Glutamatergic neuron (in vitro differentiated cells): ENCODE measurements at regions not wholly inside any gene's neighbourhood (a gene's known extent, or its start where the extent isn't known, plus 50 kb on each side); places are given as distances from the start of the nearest gene placed in this dataset. TPM values are rescaled to one million over a fixed set of nuclear protein-coding genes. Genes with fewer than 3 reads are reported as not detected.

Experiments used
- DNase-seq: peaks from one replicate; pipeline ENCODE4 v3.0.0; 2022
- H3K27ac Mint-ChIP-seq: one replicate; pipeline ENCODE4 v1.8.0; 2020; ENCODE audit warnings: mild to moderate bottlenecking, mixed read lengths, inconsistent platforms; ENCODE audit not compliant: unreplicated experiment
- H3K27me3 Mint-ChIP-seq: one replicate; pipeline ENCODE4 v1.8.0; 2020; ENCODE audit warnings: mild to moderate bottlenecking, moderate library complexity, mixed read lengths, inconsistent platforms; ENCODE audit not compliant: unreplicated experiment
- H3K36me3 Mint-ChIP-seq: one replicate; pipeline ENCODE4 v1.8.0; 2020; ENCODE audit warnings: mild to moderate bottlenecking, mixed read lengths, inconsistent platforms; ENCODE audit not compliant: unreplicated experiment
- H3K4me1 Mint-ChIP-seq: one replicate; pipeline ENCODE4 v1.8.0; 2020; ENCODE audit warnings: mild to moderate bottlenecking, low read depth, mixed read lengths, inconsistent platforms; ENCODE audit not compliant: unreplicated experiment
- H3K4me3 Mint-ChIP-seq: one replicate; pipeline ENCODE4 v1.8.0; 2020; ENCODE audit warnings: mild to moderate bottlenecking, mixed read lengths, inconsistent platforms; ENCODE audit not compliant: unreplicated experiment
- H3K9me3 Mint-ChIP-seq: one replicate; pipeline ENCODE4 v1.8.0; 2020; ENCODE audit warnings: mild to moderate bottlenecking, moderate library complexity, mixed read lengths, inconsistent platforms; ENCODE audit not compliant: unreplicated experiment
- microRNA-seq: library from miRNA; unstranded; fragments of <30 nt; microRNA quantifications from one replicate; pipeline ENCODE4, GENCODE V29; 2020; ENCODE audit not compliant: unreplicated experiment
- TF ChIP-seq, protein P1 (sequence below): fragments of 200-600 bp; sonication (generic); IDR thresholded peaks from one replicate; pipeline ENCODE4 v1.5.0; 2021; ENCODE audit not compliant: partially characterized antibody, unreplicated experiment

DNA sequence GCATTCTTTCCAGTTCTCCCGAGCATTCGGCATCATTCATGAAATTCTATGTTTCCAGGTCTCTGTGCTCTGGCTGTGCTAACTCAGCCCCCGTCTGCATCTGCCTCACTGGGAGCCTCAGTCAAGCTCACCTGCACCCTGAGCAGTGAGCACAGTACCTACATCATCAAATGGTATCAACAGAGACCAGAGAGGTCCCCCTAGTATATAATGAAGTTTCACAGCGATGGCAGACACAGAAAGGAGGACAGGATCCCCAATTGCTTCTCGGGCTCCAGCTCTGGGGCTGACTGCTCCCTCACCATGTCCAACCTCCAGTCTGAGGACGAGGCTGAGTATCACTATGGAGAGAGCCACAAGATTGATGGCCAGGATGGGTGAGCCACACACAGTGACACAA lies 52.8 kb upstream of the IGLL5 start:
- H3K36me3 Mint-ChIP-seq = no peaks in the 10 kb centered on the region
- H3K27me3 Mint-ChIP-seq = peaks cover 1% of the 10 kb centered on the region

DNA sequence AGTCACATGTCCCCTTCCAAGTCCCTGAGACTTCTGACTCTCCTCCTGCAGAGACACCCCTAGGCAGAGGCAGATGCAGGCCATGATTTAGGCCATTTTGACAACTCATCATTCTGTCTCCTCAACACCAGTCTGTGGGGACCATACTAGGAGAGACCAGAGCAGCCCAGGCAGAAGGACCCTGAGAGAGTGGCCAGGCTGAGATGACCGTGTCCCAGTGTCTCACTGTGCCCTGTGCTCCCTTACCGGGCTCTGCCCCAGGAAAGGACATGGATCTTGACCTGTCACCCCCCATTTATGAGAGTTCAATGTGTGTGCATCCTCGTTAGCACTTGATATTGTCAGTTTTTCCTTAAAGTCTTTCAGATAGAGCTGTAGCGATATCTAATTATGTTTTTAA lies 52.4 kb upstream of the IGLL5 start:
- H3K9me3 Mint-ChIP-seq = no peaks in the 10 kb centered on the region
- peaks cover 1% of the 10 kb centered on the region for H3K27me3 Mint-ChIP-seq
- DNase-seq = no peak
- H3K36me3 Mint-ChIP-seq = no peaks in the 10 kb centered on the region
- H3K27ac Mint-ChIP-seq = no peak overlapping the region
- no peak overlapping the region for H3K4me3 Mint-ChIP-seq
- TF ChIP-seq, protein P1, sequence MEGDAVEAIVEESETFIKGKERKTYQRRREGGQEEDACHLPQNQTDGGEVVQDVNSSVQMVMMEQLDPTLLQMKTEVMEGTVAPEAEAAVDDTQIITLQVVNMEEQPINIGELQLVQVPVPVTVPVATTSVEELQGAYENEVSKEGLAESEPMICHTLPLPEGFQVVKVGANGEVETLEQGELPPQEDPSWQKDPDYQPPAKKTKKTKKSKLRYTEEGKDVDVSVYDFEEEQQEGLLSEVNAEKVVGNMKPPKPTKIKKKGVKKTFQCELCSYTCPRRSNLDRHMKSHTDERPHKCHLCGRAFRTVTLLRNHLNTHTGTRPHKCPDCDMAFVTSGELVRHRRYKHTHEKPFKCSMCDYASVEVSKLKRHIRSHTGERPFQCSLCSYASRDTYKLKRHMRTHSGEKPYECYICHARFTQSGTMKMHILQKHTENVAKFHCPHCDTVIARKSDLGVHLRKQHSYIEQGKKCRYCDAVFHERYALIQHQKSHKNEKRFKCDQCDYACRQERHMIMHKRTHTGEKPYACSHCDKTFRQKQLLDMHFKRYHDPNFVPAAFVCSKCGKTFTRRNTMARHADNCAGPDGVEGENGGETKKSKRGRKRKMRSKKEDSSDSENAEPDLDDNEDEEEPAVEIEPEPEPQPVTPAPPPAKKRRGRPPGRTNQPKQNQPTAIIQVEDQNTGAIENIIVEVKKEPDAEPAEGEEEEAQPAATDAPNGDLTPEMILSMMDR = no peak
- H3K4me1 Mint-ChIP-seq = no peaks in the 10 kb centered on the region

More for the DNA sequence above, 52.8 kb upstream of the IGLL5 start:
- Mint-ChIP-seq H3K27ac (no peak overlapping the region), H3K4me1 (no peaks in the 10 kb centered on the region), H3K9me3 (no peaks in the 10 kb centered on the region), H3K4me3 (no peak overlapping the region)
- DNase-seq = no peak
- TF ChIP-seq, protein P1 = no peak

DNA sequence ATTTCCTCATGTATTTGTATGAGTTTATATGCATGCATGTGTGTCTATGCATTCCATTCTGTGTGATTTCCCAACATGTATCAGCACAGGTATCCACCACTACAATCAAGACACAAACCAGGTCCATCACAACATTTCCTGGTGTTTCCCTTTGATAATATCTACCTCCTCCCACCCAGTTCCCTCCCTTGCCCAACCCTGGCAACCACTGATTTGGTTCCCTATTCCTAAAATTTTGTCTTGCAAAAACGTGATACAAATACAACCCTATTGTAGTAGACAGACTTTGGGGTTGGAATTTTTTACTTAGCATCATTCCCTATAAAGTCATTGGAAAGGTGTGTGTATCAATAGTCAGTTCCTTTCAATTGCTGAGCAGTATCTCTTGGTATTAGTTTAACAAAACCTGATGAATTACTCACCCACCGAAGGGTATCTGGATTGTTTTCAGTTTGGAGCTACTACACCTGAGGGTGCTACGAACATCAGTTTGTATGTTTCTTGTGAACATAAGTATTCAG lies 51.8 kb upstream of the IGLL5 start:
- TF ChIP-seq, protein P1 = no peak
- Mint-ChIP-seq H3K27me3 (peaks cover 1% of the 10 kb centered on the region), H3K36me3 (no peaks in the 10 kb centered on the region), H3K27ac (no peak overlapping the region), H3K9me3 (no peaks in the 10 kb centered on the region), H3K4me3 (no peak overlapping the region), H3K4me1 (no peaks in the 10 kb centered on the region)
- DNase-seq = no peak

DNA sequence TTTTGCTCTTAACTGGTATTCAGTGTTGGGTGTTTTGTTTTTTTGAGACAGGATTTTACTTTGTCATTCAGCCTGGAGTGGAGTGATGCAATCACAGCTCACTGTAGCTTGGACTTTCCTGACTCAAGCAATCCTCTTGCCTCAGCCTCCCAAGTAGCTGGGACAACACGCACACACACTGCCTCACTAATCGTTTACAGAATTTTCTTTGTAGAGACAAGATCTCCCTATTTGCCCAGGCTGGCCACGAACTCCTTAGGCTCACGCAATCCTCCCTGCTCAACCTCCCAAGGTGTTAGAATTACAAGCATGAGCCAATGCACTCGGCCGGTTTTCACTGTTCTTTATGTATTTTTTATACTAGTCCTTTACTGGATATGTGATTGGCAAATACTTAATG lies 51.0 kb upstream of the IGLL5 start:
- DNase-seq = no peak
- H3K27ac Mint-ChIP-seq = no peak overlapping the region
- H3K27me3 Mint-ChIP-seq = peaks cover 1% of the 10 kb centered on the region
- no peak overlapping the region for H3K4me3 Mint-ChIP-seq
- TF ChIP-seq, protein P1 = no peak
- no peaks in the 10 kb centered on the region for H3K36me3 Mint-ChIP-seq
- H3K4me1 Mint-ChIP-seq = no peaks in the 10 kb centered on the region
- H3K9me3 Mint-ChIP-seq = no peaks in the 10 kb centered on the region

Small RNA genes in the stretch of these regions (microRNA-seq; reads per million reads assigned to microRNA genes)
- gene MIR650 = not detected
